NCI-H2107 treated with DMSO at 0.1 percent for 48 hours (cell line): ENCODE measurements at regions not wholly inside any gene's neighbourhood (a gene's known extent, or its start where the extent isn't known, plus 50 kb on each side); places are given as distances from the start of the nearest gene placed in this dataset.

Experiments
- DNase-seq: peaks from one replicate; lab custom pipeline; 2025; ENCODE audit not compliant: unreplicated experiment; lab: John Stamatoyannopoulos, UW

- DNase-seq = no peak
Observed at GRCh38 chr4:31998807-31999206, 1278.6 kb downstream of the PCDH7 start.

GRCh38 chr4:31999848-32000247 is 1279.7 kb downstream of the PCDH7 start:
- DNase-seq = no peak

GRCh38 chr4:32000846-32001488 is 1280.8 kb downstream of the PCDH7 start:
- no peak for DNase-seq

GRCh38 chr4:32002037-32002747 is 1282.0 kb downstream of the PCDH7 start:
- no peak for DNase-seq

- no peak for DNase-seq
Observed at GRCh38 chr4:32003548-32003947, 1283.4 kb downstream of the PCDH7 start.

GRCh38 chr4:32010221-32010620 is 1290.1 kb downstream of the PCDH7 start:
- no peak for DNase-seq

- no peak for DNase-seq
Observed at GRCh38 chr4:32022071-32022470, 1301.9 kb downstream of the PCDH7 start.

GRCh38 chr4:32025851-32026459 is 1305.8 kb downstream of the PCDH7 start:
- no peak for DNase-seq

GRCh38 chr4:32030406-32030805 is 1310.2 kb downstream of the PCDH7 start:
- no peak for DNase-seq

GRCh38 chr4:32031026-32031425 is 1310.9 kb downstream of the PCDH7 start:
- DNase-seq = no peak

GRCh38 chr4:32032136-32032672 is 1312.0 kb downstream of the PCDH7 start:
- no peak for DNase-seq

GRCh38 chr4:32037399-32037798 is 1317.2 kb downstream of the PCDH7 start:
- no peak for DNase-seq

- no peak for DNase-seq
Observed at GRCh38 chr4:32042486-32043247, 1322.5 kb downstream of the PCDH7 start.

- no peak for DNase-seq
Observed at GRCh38 chr4:32043248-32043633, 1323.1 kb downstream of the PCDH7 start.

GRCh38 chr4:32061916-32062315 is 1341.7 kb downstream of the PCDH7 start:
- DNase-seq = no peak

GRCh38 chr4:32073542-32073941 is 1353.4 kb downstream of the PCDH7 start:
- DNase-seq = no peak

- no peak for DNase-seq
Observed at GRCh38 chr4:32087211-32087610, 1367.0 kb downstream of the PCDH7 start.

- no peak for DNase-seq
Observed at GRCh38 chr4:32094987-32095386, 1374.8 kb downstream of the PCDH7 start.

- DNase-seq = no peak
Observed at GRCh38 chr4:32102896-32103295, 1382.7 kb downstream of the PCDH7 start.

GRCh38 chr4:32106767-32107166 is 1386.6 kb downstream of the PCDH7 start:
- DNase-seq = no peak

- DNase-seq = no peak
Observed at GRCh38 chr4:32112891-32113290, 1392.7 kb downstream of the PCDH7 start.
